Fibroblast of peridontal ligament (primary cell): ENCODE measurements at regions not wholly inside any gene's neighbourhood (a gene's known extent, or its start where the extent isn't known, plus 50 kb on each side); places are given as distances from the start of the nearest gene placed in this dataset.
"Not testable (repeated sequence)": the region's sequence is repeated elsewhere in the genome, so short reads cannot be mapped to it uniquely, and the experiment has no call there.

Experiments
- DNase-seq: peaks from one replicate; pipeline ENCODE4 v3.0.0-alpha.2; 2010; ENCODE audit errors: extremely low read depth

GRCh38 chr17:64800987-64801386 is 118.3 kb downstream of the LRRC37A3 start:
- DNase-seq = not testable (repeated sequence)

DNA sequence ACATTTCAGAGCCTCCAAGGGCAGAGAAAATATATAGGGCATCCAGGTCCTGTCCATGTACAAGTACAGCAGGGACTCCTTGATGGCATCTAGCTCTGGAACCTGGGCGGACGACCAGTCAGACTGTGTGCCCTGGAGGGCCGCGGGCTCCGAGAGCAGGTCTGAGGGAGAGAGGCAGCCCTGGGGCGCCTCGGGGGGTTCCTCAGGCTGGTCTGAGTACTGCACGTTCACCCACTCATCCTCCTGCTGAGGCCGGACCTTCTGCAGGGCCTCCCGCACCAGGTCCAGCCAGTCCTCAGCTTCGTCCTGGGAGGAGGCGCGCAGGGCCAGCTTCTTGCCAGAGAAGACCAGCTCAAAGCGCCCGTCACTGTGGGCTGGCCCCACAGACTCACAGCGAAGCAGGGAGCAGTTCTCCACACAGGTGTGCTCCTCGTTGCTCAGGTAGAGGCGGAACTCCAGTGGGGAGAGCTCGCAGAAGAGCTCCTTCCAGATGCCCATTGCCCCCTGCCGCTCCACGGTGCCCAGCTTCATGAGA is 118.8 kb downstream of the LRRC37A3 start:
- DNase-seq = not testable (repeated sequence)

DNA sequence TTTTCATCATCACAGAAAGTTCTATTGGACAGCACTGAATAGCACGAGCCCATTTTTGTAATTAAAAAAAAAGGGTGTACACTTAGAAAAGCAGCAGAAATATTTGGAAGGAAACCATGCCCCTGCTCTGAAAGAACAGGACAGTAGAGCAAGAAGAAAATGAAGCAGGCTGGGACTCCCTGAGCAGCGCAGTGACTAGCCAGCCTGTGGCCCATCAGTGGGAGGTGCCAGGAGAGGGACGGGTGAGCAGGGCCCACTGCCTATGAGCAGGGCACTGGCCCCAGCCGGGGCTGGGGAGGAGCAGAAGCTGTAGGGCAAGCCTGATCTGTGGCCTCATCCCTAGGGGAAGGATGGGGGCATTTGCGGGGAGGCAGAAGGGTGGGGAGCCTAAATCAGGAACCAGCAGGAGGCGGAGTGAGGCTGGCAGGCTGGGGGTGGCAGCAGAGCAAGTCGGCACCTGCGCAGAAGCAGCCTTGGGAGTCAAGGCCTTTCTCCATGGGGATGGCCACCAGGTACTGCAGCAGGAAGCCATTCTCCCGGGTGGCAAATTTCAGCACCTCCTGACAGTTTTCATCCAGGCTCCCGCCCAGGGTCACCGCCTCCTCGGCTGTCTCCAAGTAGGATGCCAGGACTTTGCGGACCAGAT is 119.6 kb downstream of the LRRC37A3 start:
- DNase-seq = not testable (repeated sequence)

DNA sequence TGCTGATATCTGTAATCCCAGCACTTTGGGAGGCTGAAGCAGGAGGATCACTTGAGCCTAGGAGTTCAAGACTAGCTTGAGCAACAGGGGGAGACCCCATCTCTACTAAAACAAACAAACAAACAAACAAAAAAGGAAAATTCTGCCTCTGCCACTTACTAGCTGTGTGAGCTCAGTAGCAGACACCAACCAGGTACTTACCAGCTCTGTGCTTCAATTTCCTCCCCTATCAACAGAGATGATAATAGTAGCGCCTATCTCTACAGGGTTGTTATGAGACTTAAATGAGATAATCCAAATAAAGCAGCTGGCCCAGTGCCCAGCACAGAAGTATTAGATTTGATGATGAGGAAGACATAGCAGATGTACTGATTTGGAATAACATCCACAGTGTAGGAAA is 120.3 kb downstream of the LRRC37A3 start:
- not testable (repeated sequence) for DNase-seq

DNA sequence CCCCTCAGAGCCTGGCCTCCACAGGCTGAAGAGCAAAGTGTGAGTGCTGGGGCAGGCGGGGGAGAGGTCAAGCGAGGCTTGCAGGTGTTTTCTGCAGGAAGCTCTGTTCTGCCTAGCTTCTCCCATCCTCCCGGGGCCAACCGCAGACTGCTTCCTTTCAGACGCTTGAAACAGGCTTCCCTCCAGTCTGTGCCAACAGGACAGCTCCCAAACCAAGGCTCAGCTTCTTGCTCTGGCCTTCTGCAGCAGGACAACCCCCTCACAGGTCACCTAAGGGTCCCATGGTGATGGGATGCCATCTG is 120.8 kb downstream of the LRRC37A3 start:
- not testable (repeated sequence) for DNase-seq

DNA sequence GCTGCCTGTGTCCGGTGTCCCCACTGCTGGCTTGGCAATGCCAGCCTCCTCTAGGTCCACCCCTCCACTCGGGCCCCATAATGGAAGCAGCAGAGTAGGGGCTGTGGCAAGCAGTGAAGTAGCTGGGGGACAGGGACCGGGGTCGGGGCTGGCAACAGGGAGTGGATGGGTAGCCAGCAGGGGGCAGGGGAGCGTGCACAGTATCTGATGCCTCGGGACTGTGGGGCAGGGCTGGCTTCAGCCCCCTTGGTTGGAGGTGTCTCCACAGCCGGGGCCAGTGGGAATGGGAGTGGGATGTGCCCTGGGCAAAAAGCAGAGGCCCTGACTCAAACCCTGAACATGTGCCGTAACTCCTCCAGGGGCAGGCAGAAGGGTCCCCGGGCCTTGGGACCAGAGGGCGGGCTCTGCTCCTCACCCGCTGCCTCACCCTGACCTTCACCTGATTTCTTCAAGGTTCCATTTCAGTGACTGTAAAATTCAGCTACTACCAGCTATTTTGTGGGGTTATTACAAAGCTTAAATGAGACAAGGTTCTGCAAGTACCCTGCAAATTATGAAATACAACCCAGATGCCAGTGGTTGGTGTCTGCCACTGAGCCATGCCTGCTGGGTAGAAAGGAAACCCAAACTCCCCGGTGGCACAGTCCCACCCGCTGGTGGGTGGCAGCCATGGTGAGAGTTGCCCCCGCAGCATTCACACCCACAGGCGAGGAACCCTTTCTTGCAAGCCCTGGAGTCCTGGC is 121.4 kb downstream of the LRRC37A3 start:
- DNase-seq = not testable (repeated sequence)

GRCh38 chr17:64795342-64795741 is 123.9 kb downstream of the LRRC37A3 start:
- DNase-seq = not testable (repeated sequence)

DNA sequence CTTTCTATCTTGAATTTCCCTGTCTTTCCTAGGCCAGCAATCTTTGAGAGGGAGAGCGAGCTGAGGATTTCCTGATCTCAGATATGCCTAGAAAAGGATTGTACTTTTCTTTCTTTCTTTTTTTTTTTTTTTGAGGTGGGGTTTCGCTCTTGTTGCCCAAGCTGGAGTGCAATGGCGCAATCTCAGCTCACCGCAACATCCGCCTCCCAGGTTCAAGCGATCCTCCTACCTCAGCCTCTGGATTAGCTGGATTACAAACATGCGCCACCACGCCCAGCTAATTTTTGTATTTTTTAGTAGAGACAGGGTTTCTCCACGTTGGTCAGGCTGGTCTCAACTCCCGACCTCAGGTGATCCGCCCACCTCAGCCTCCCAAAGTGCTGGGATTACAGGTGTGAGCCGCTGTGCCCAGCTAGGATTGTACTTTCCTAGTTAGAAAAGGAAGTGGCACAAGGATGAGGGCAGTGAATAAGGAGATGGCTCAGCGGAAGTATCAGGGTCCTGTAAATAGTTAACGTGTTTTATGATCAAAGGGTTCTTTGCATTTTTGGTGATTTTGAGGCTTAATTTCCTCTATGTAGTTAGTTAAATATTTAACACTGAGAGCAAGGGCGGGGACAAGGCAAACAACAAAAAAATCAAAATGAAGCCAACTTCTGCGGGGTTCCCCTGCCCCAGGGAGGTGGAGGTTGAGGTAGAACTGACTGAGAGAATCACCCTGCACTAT is 124.6 kb downstream of the LRRC37A3 start:
- DNase-seq = not testable (repeated sequence)

- not testable (repeated sequence) for DNase-seq
Observed at GRCh38 chr17:64794113-64794512, 125.2 kb downstream of the LRRC37A3 start.

- DNase-seq = not testable (repeated sequence)
Observed at GRCh38 chr17:64792793-64793575, 126.3 kb downstream of the LRRC37A3 start.

GRCh38 chr17:64792276-64792675 is 127.0 kb downstream of the LRRC37A3 start:
- not testable (repeated sequence) for DNase-seq

DNA sequence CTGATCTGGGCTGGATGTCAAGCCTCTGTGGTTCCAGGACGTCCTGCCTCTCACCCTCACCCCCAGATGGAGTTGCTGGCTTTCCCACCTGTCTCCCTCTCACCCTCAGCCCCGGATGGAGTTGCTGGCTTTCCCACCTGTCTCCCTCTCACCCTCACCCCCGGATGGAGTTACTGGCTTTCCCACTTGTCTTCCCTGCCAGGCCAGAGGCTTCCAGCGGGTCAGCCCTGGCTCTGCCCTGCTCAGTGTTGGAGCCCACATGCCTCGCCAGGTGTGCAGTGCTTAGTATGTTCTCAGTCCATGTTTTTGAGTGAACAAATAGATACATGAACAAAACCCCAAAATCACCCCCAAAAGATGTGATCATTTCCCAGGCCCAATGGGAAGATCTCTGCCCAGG is 127.6 kb downstream of the LRRC37A3 start:
- not testable (repeated sequence) for DNase-seq

- DNase-seq = not testable (repeated sequence)
Observed at GRCh38 chr17:64791226-64791625, 128.1 kb downstream of the LRRC37A3 start.

- DNase-seq = not testable (repeated sequence)
Observed at GRCh38 chr17:64790690-64791089, 128.6 kb upstream of the SMURF2 start.

GRCh38 chr17:64790193-64790592 is 128.1 kb upstream of the SMURF2 start:
- DNase-seq = not testable (repeated sequence)

- not testable (repeated sequence) for DNase-seq
Observed at GRCh38 chr17:64789061-64789445, 126.9 kb upstream of the SMURF2 start.

- no peak for DNase-seq
Observed at GRCh38 chr17:64788286-64789060, 126.4 kb upstream of the SMURF2 start.

GRCh38 chr17:64787921-64788271 is 125.8 kb upstream of the SMURF2 start:
- no peak for DNase-seq

GRCh38 chr17:64787255-64787920 is 125.3 kb upstream of the SMURF2 start:
- no peak for DNase-seq

- no peak for DNase-seq
Observed at GRCh38 chr17:64786337-64786736, 124.2 kb upstream of the SMURF2 start.
